GM19324 (cell line): ENCODE measurements at regions not wholly inside any gene's neighbourhood (a gene's known extent, or its start where the extent isn't known, plus 50 kb on each side); places are given as distances from the start of the nearest gene placed in this dataset.

Source experiments
- ATAC-seq: cut with Tn5 transposase; IDR thresholded peaks from one replicate; pipeline ENCODE4 v1.9.1; 2021; ENCODE audit warnings: mild to moderate bottlenecking, moderate library complexity; ENCODE audit not compliant: unreplicated experiment, low FRiP score

GRCh38 chr10:111852801-111853200, 330.8 kb downstream of the GPAM start:
- ATAC-seq = no peak

- ATAC-seq = no peak
These were observed 326.9 kb downstream of the GPAM start for GRCh38 chr10:111856631-111857030.

- ATAC-seq = no peak
These were observed 318.0 kb downstream of the GPAM start for GRCh38 chr10:111865550-111865949.

GRCh38 chr10:111871458-111871857, 312.1 kb downstream of the GPAM start:
- no peak for ATAC-seq

- peak; percentile 72 for ATAC-seq
These were observed 311.0 kb downstream of the GPAM start for GRCh38 chr10:111872591-111872990.

GRCh38 chr10:111873041-111873440, 310.5 kb downstream of the GPAM start:
- ATAC-seq = peak; percentile 30

- no peak for ATAC-seq
These were observed 309.9 kb downstream of the GPAM start for GRCh38 chr10:111873621-111874135.

GRCh38 chr10:111874576-111874975, 309.0 kb downstream of the GPAM start:
- ATAC-seq = no peak

GRCh38 chr10:111875725-111876124, 307.8 kb downstream of the GPAM start:
- ATAC-seq = no peak

GRCh38 chr10:111877258-111877657, 306.3 kb downstream of the GPAM start:
- no peak for ATAC-seq

GRCh38 chr10:111879969-111880368, 303.6 kb downstream of the GPAM start:
- no peak for ATAC-seq

GRCh38 chr10:111885046-111885445, 298.5 kb downstream of the GPAM start:
- ATAC-seq = no peak

- no peak for ATAC-seq
These were observed 297.6 kb downstream of the GPAM start for GRCh38 chr10:111885919-111886318.

GRCh38 chr10:111887266-111887665, 296.3 kb downstream of the GPAM start:
- no peak for ATAC-seq

- no peak for ATAC-seq
These were observed 293.5 kb downstream of the GPAM start for GRCh38 chr10:111890046-111890445.

GRCh38 chr10:111916011-111916410, 267.6 kb downstream of the GPAM start:
- ATAC-seq = no peak

- no peak for ATAC-seq
These were observed 261.7 kb downstream of the GPAM start for GRCh38 chr10:111921821-111922220.

GRCh38 chr10:111923032-111923431, 260.5 kb downstream of the GPAM start:
- no peak for ATAC-seq

GRCh38 chr10:111926286-111926685, 257.3 kb downstream of the GPAM start:
- no peak for ATAC-seq

GRCh38 chr10:111933937-111934336, 249.6 kb downstream of the GPAM start:
- ATAC-seq = no peak

- no peak for ATAC-seq
These were observed 248.6 kb downstream of the GPAM start for GRCh38 chr10:111934931-111935330.

GRCh38 chr10:111936143-111936542, 247.4 kb downstream of the GPAM start:
- no peak for ATAC-seq

- ATAC-seq = no peak
These were observed 239.2 kb downstream of the GPAM start for GRCh38 chr10:111944331-111944730.
